HG02973 (cell line): ENCODE measurements at regions not wholly inside any gene's neighbourhood (a gene's known extent, or its start where the extent isn't known, plus 50 kb on each side); places are given as distances from the start of the nearest gene placed in this dataset.

Source experiments
- ATAC-seq: cut with Tn5 transposase; IDR thresholded peaks from one replicate; pipeline ENCODE4 v1.9.1; 2021; ENCODE audit warnings: moderate library complexity; ENCODE audit not compliant: unreplicated experiment

DNA sequence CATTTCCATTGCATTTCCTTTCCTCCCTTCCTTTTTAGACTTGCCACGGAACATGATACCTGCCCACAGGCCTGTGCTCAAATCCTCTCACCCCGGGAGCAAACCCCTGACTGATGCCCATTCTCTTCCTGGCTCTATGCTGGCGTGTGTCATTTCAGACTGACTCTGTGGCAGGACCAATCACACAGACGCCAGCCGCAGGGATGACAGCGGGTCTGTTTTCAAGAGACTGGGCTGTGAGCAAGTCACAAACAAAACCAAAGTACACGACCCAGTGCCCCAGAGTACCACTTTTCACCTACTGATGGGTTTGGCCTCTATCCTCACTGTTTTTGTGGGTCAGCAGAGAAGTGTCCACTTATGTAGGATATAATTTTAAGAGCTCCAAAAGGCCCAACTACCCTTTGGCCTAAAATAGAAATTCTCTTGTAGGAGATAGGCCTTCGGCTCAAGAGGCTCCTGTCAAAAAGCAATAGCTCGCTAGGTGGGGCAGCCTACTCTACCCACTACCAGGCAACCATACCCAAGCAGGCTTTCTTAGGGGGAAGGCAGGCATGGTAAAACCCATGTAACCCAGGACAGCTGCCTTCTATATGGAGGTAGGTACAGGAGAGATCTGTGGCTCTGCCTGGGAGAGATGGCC lies 215.7 kb downstream of the CDC5L start:
- no peak for ATAC-seq

DNA sequence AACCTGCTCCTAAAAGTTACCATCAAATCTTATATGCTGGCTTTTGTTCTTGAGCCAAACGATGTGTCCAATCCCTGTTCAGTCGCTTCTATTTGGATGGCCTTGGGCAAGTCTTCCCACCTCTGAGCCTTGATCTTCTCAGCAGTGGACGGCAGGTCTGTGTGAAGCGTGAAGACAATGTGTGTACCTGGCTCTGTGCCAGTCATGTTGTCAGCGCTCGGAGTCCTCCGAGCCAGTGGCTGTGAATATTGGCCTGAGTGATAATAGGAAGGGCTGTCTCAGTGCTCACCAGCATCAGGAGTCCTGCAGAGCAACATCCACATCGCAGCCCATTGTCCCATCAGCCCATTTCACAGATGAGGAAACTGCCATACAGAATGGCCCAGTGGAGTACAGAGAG lies 219.0 kb downstream of the CDC5L start:
- no peak for ATAC-seq

DNA sequence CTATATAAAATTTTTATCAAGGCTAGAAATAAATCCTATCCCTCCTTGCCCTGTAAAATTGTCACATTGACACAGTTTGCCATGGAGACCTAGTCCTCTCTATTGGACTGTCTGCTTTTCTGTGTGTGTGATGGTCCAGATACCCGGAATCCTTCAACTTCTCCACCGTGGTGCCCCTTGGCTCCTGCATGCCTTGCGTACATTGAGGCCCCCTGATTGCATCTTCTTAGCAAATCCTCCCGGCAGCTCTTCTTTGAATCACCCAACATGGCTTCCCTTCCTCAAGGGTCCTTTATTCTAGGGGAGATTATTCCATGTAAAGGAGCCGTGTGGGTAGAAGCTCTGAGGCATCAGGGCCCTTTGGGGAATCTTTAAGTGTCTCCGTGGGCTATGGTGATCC lies 219.5 kb downstream of the CDC5L start:
- no peak for ATAC-seq

DNA sequence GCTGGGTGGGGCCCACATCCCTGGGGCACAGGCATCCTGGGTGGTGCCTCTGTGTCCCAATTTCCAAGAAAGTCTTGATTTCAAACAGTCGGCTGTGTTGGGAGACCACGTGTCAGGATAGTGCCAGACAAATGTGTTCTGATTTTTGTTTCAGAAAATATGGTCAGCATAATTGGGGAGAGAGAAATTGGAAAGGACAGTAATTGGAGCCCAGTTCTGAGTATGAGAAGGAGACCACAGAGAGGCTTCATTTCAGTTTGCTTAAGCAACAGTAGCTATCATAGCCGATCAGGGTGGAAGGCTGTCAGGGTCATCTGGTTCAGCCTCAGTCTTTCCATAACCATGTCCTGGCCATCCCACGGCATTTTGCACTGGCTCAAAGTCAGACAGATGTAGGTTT lies 220.7 kb downstream of the CDC5L start:
- no peak for ATAC-seq

DNA sequence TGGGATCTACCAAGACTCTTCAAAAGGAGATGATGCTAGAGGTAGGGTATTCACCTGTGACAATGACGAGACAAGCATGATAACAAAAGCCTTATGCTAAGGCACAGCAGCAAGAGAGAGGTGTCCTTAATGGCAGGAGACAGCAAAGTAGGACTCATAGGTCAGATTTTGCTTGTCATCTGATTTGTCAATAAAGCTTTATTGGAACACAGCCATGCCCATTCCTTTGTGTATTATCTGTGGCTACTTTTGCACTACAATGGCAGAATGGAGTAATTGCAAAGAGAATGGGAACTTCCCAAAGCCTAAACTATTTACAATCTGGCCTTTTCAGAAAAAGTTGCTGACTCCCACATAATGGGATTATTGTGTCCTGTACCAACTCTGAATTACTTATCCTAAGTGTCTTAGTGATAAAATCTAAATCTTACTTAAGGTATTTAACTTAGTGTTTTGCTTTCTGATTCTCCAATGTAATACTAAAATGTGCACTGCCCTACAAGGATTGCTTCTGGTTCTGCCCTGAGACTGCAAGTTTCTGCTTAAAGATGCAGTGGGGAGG lies 221.6 kb downstream of the CDC5L start:
- ATAC-seq = no peak

DNA sequence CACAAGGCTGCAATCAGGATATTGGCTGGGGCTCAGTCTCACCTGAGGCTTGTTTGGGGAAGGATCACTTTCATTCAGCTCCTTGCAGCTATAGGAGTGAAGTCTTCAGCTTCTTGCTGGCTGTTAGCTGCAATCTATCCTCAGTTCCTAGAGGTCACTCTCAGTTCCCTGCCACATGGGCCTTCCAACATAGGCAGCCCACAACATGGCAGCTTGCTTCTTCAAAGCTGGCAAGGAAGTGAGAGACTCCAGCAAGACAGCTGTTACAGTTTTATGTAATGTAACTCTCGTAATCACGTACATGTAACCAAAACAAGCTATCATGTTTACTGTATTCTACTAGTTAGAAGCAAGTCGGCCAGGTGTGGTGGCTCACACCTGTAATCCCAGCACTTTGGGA lies 226.9 kb downstream of the CDC5L start:
- ATAC-seq = no peak

DNA sequence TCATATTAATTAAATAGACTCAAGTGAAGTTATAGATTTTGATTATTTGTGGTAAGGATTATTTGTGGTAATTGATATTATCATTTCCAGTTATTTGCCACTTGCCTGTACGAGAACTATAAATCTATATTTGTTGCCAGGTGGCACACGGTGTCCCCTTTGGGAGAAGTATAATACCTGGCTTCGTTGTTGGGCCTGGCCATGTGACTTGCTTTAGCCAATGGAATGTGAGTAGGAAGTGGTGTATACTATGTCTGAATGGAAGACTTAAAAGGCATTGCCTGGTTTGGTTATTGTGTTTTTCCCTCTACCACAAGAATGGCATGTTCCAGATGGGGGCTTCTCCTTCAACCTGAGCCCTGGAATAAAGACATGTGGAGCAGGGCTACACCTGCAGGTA lies 228.1 kb downstream of the CDC5L start:
- ATAC-seq = no peak

DNA sequence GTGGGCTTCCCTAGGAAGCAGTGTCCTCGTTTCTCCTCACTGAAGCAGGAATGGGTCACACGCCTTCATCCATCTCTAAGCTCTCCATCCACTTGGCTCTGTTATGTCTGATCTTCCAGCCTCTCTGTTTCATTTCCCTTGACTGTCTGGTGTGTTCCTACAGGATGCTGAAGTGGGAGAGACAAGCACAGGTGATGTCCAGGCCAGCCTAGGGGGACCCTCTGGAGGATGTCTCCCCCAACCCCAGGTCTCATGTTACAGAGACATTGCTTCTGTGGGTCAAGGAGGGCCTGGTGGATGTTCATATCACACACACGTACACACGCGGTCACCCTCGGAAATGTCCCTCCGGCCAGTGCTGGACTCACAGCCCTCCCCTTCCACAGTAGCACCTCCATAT lies 229.9 kb downstream of the CDC5L start:
- ATAC-seq = no peak

DNA sequence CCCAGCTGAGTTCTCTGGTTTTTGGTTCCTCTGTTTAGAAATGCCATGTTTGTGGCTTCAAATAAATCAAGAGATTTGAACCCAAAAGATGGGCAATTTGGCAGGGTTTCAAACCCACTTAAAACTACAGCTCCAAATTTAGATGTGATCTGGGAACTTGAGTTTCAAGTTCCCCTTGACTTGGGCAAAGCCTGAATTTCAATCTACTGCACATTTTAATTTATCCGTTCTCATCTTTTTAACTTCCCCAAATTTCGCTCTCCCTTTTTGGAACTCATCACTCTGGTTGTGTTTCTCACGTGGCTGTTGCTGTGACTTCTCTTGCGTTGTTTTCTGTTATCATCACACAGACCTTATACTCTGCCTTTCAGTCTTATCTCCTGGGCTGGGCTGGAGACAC lies 230.9 kb downstream of the CDC5L start:
- ATAC-seq = no peak

DNA sequence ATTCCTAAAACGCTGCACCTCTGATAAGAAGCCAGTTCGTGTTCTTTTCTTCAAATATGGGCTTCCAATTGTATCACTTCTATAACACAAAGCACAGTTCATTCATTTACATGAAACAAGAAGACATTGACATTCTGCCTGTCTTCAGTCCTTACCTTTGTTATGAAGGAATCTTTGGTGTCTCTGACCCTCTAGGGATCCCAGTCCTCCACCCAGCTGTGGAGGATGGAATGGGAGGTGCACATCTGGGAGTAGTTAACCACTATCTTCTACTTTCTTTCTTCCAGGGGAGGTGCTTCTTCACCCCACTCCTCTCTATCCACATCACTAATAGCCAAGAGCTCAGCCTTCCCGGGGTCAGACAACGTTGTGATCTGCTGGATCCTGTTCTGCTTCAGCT lies 233.4 kb downstream of the CDC5L start:
- no peak for ATAC-seq

DNA sequence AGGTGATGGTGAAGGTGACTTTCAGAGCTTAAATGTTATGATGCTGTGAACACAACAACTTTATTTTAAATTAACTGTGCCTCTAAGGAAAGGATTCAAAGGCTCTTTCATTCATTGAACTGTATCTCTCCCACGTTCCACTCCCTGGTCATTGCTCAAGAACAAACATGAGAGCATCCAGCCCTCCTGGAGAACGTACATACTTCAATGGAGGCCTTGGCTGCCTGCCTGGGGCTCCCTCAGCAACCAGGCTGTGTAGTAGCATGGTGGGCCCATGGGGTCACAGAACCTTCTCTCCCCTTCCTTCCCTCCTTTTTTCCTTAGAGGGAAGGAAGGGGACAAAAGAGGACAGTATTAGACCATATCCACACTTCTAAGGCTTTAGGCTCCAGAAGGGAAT lies 234.3 kb downstream of the CDC5L start:
- no peak for ATAC-seq

DNA sequence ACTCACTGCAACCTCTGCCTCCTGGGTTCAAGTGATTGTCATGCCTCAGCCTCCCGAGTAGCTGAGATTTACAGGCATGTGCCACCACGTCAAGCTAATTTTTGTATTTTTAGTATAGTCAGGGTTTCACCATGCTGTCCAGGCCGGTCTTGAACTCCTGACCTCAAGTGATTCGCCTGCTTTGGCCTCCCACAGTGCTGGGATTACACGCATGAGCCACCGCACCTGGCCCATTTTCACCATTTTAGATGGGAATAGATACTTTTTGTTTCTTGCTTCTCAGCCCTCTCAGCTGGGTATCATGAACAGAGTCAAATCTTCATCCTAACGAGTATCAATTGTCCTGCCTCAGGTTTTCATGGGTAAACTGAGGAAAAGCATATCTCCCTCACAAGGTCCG lies 235.0 kb downstream of the CDC5L start:
- ATAC-seq = no peak

DNA sequence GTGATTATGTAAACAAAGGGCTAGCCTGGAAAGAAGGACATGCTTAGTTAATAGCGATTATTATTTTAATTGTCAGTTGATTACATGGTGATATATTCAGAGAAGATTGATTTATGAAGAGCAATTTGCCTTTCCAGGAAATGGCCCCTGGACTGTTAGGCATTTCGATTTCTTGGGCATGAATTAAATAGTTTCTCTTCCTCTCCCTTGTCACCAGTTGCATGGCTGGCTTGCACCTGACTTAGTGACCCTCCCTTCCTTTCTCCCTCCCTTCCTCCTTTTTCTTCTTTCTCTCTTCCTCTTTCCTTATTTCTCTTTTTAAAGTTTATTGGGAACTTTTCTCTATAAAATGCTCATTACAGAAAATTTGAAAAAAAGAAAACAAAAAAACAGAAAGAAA lies 235.4 kb downstream of the CDC5L start:
- no peak for ATAC-seq

DNA sequence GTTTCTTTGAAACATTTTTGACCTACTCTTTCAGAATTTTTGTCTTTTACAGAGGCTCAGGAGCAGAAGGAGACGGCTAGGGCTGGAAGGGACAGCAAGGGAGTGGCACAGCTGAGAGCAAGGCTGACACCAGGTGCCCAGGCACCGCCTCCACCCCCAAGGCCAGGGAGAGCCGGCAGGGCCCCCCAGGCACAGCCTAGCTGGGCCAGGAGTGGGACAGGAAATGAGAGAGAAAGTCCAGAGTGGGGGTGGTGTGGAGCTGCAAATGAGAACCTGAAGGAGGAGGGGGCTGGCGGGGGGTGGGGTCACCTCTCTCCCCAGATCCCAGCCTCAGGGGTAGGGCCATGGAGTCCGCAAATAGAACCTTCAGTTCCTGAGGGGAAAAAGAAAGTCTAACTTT lies 236.7 kb downstream of the CDC5L start:
- no peak for ATAC-seq

DNA sequence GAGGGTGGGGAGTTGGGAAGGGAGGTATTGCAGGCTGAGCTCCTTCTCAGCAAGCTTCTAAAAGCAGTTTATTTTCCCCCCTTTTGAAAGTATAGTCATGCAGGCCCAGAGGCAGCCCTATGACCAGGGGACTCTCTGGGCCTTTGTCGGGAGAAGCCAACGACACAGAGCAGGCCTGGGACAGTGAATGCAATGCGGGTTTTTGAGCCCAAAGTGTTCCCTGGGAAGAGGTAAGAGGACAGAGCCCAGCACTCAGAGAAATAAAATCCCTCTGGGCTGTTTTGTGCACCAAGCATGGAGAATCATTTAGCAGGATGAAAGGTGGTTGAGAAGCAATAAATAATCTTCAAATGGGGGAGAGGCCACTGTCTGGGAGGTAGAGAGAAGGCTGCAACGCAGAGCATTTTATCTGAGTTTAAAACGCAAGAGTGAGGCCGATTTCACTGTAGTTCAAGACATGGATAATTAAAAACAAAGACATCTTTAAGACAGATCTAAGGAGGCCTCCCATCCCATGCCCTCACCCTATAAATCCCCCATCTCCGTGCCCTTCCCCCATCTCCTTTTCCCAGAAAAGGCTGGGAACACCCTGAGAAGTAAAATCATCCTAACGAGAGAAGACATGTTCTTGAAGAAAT lies 237.5 kb downstream of the CDC5L start:
- no peak for ATAC-seq

DNA sequence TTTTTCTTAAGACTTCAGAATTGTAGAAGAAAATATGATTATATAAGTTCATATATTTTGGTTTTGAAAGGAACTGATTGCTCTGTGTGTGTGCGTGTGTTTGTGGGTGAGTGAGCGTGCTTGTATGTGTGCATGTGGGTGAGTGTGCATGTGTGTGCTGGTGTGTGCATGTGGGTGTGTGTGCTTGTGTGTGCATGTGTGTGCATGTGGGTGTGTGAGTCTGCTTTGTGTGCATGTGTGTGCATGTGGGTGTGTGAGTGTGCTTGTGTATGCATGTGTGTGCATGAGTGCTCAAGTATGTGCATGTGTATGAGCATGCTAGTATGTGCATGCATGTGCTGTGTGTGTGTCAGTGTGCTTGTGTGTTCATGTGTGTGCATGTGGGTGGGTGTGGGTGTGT lies 238.5 kb downstream of the CDC5L start:
- no peak for ATAC-seq

DNA sequence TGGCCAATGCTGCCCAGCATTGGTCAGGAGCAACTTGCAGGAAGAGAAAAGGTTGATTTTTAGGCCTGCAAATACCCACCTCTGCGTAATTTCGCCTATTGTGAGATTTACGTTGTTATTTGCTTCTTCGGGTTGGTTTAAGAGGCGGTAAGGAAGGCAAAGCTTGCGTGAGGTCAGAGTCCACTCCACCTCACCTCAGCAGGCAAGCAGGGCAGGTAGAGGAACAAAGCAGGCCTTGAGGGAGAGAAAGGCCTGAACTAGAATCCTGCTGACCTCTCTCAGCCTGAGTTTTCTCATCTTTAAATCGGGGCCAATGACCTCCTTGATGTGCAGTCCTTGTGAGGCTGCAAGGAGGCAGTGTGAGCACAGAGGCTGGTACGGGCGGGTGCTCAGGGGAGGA lies 239.1 kb downstream of the CDC5L start:
- ATAC-seq = no peak

DNA sequence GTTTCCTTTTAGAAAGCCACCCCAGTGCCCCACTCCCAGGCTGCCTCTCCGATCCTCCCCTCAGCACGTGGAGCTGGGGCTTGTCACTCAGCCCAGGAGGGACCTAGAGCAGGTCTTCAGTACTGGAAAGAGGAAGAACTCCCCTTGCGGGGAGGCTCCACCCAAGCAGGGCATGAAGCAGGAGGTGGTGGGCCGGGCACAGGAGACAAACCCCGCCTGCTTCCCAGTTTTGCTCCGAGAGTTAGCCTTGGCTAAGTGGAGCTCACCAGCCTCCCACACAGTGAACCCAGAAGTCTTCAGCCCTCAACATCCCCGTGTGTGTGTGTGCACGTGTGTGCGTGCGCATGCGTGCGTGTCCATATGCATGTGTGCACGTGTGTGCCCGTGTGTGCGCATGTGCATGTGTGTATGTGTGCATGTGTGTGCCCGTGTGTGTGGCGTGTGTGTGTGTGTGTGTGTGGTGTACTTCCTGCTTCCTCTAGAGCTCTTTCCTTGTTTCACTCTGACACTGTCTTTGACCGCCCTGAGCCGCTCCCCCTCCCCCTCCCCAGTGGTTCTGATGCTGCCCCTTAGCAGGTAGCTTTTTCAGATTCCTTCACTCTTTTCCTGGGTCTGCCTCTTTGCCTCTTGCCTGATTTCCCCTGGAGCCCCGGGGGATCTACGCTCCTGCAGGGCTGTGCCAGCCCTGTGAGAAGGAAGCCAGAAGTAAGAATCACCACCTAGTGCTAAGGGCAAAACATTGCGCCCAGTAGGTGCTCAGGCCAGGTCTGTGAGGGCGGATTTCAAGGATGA lies 239.8 kb downstream of the CDC5L start:
- no peak for ATAC-seq

DNA sequence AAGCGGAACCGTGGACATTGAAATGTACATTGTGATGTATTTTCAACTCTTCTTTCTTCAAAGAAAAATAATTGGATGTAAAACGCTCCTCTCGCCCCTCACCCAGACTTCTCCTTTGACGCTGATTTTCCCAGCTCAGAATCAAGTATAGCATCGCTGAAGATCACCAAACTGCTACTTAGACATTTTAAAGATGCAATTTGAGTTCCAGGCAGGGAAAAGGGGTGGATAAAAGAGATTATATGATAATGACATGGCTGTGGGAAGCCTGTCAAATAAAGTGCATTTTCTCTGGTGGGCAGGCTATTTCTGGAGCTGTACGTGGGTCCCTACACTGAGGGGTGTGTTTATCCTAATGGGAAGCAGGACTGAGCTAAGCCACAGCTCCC lies 240.4 kb downstream of the CDC5L start:
- ATAC-seq = no peak

DNA sequence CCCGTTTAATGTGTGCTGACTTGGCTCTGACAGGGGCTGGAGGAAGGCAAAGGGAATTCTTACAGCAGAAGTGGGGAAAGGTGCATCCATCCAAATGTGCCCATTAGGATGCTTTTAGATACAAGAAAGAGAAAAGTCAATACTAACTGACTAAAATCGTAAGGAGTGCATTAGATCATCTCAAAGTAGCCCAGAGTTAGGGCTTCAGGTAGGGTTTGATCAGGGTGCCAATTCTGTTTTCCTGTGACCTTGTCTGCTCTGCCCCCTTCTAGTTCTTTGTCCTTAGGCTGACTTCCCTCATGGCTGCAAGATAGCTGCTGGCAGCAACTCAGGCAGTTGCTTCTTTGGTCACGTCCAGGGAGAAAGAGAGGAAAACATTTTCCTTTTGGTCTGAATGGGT lies 240.8 kb downstream of the CDC5L start:
- ATAC-seq = no peak

DNA sequence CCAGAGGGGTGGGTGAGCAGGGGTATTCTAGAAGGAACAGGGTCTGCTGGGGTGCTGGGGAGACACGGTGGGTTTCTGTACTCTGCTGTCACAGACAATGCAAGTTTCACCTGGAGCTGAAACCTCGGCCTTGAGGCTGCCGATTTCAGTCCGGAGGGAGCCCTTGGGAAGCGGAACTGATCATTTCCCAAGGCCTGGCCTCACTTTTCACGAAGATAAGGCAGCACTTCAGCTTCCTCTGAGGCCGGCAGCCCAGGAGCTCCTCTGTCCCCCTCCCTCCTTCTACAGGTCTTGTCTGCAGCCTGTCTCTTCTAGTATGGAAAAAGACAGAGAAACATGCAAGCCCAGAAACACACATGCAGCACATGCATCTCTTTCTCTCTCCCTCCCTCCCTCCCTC lies 242.1 kb downstream of the CDC5L start:
- no peak for ATAC-seq
